H1 (cell line): ENCODE measurements at regions not wholly inside any gene's neighbourhood (a gene's known extent, or its start where the extent isn't known, plus 50 kb on each side); places are given as distances from the start of the nearest gene placed in this dataset.
A peak's percentile ranks its signal among the peaks of the same experiment; 100 is the strongest.

ENCODE experiments used
- CTCF ChIA-PET: fragments of 300-600 bp; sonication (Branson Sonifier 250); formaldehyde crosslinking; loops from one replicate; lab custom pipeline; 2021; ENCODE audit not compliant: partially characterized antibody; lab: Charles Lee
- POLR2A ChIA-PET: fragments of 300-600 bp; sonication (Branson Sonifier 250); formaldehyde crosslinking; loops from one replicate; lab custom pipeline; 2021; ENCODE audit warnings: inconsistent platforms; ENCODE audit not compliant: partially characterized antibody; lab: Charles Lee
- DNase-seq, 2 experiments: peaks; one replicate each; pipeline versions ENCODE4 v3.0.0 to v3.0.0-alpha.2; 2010 to 2022; ENCODE audit warnings: low spot score in 2 of 2, low read depth in 1 of 2, mixed read lengths in 1 of 2
- FAIRE-seq: peaks from 2 replicates; lab custom pipeline; 2011; peaks lifted over from hg19 to GRCh38; lab: Jason Lieb, UNC
- H2AFZ ChIP-seq: 2 replicates; pipeline ENCODE4 v1.8.1; 2012; ENCODE audit warnings: low read length, inconsistent platforms
- H2AK5ac ChIP-seq: 2 replicates; pipeline ENCODE4 v1.6.1; 2013; ENCODE audit warnings: low read depth, low read length
- H2BK120ac ChIP-seq: replicated peaks from 2 replicates; pipeline ENCODE3; 2013; ENCODE audit warnings: low read depth, low read length, inconsistent platforms
- H2BK12ac ChIP-seq: 2 replicates; pipeline ENCODE4 v1.6.1; 2013; ENCODE audit warnings: low read depth, low read length
- H2BK15ac ChIP-seq: 2 replicates; pipeline ENCODE4 v1.6.1; 2013; ENCODE audit warnings: low read length
- H2BK20ac ChIP-seq: 2 replicates; pipeline ENCODE4 v1.6.1; 2013; ENCODE audit warnings: low read length
- H2BK5ac ChIP-seq: 2 replicates; pipeline ENCODE4 v1.6.1; 2013; ENCODE audit warnings: low read depth, low read length
- H3K14ac ChIP-seq: 2 replicates; pipeline ENCODE4 v1.6.1; 2013; ENCODE audit warnings: inconsistent platforms; ENCODE audit not compliant: insufficient read length
- H3K18ac ChIP-seq: 2 replicates; pipeline ENCODE4 v1.6.1; 2013; ENCODE audit warnings: low read length; ENCODE audit errors: extremely low read depth
- H3K23ac ChIP-seq: 2 replicates; pipeline ENCODE4 v1.6.1; 2013; ENCODE audit warnings: inconsistent platforms; ENCODE audit not compliant: insufficient read length
- H3K23me2 ChIP-seq: 2 replicates; pipeline ENCODE4 v1.6.1; 2013; ENCODE audit warnings: low read depth, low read length
- H3K27ac ChIP-seq: 2 replicates; pipeline ENCODE4 v1.6.1; 2011; ENCODE audit warnings: low read depth, low read length, inconsistent platforms
- H3K27me3 ChIP-seq, 4 experiments: replicated peaks in 1 of 4; 1 replicate in 1 of 4; 2 replicates in 3 of 4; pipeline versions ENCODE4 v1.6.1 to v1.8.1; 2011 to 2013; ENCODE audit warnings: low read length in 3 of 4, mild to moderate bottlenecking in 3 of 4, inconsistent platforms in 2 of 4, mixed read lengths in 2 of 4, moderate library complexity in 1 of 4; ENCODE audit not compliant: control insufficient read depth in 3 of 4, insufficient read depth in 3 of 4; ENCODE audit errors: extremely low read depth in 1 of 4
- H3K36me3 ChIP-seq, 4 experiments: 2 replicates each; pipeline versions ENCODE4 v1.6.1 to v1.8.1; 2011 to 2013; ENCODE audit warnings: mild to moderate bottlenecking in 4 of 4, low read length in 3 of 4, moderate library complexity in 2 of 4, control low read depth in 1 of 4, inconsistent platforms in 1 of 4; ENCODE audit not compliant: insufficient read depth in 4 of 4, control insufficient read depth in 2 of 4
- H3K4ac ChIP-seq: replicated peaks from 2 replicates; pipeline ENCODE3; 2013; ENCODE audit warnings: low read length, low read depth, mixed read lengths, inconsistent platforms; ENCODE audit not compliant: insufficient read length
- H3K4me1 ChIP-seq, 4 experiments: replicated peaks in 1 of 4; 1 replicate in 1 of 4; 2 replicates in 3 of 4; pipeline versions ENCODE4 v1.6.1 to v1.8.1; 2011 to 2013; ENCODE audit warnings: low read length in 3 of 4, inconsistent platforms in 2 of 4, mixed read lengths in 1 of 4; ENCODE audit not compliant: insufficient read depth in 4 of 4, control insufficient read depth in 3 of 4
- H3K4me2 ChIP-seq, 2 experiments: 2 replicates each; pipeline versions ENCODE4 v1.6.1 to v1.8.1; 2011 to 2013; ENCODE audit warnings: low read depth in 2 of 2, low read length in 2 of 2, control low read depth in 1 of 2, inconsistent platforms in 1 of 2, mild to moderate bottlenecking in 1 of 2; ENCODE audit not compliant: insufficient read depth in 1 of 2
- H3K4me3 ChIP-seq, 4 experiments: fragments of 200-600, 300-600 bp in 1 of 4; sonication (generic), shearing (Covaris generic), sonication (Bioruptor Twin) in 1 of 4; 2 replicates each; pipeline versions ENCODE4 v1.5.1 to v1.8.1; 2011 to 2016; ENCODE audit warnings: low read length in 4 of 4, low read depth in 3 of 4, control low read depth in 2 of 4, inconsistent platforms in 2 of 4, mild to moderate bottlenecking in 2 of 4, mixed read lengths in 1 of 4, moderate library complexity in 1 of 4; ENCODE audit not compliant: insufficient read depth in 2 of 4; ENCODE audit errors: extremely low read depth in 1 of 4
- H3K56ac ChIP-seq: replicated peaks from 2 replicates; pipeline ENCODE3; 2013; ENCODE audit warnings: low read depth, mild to moderate bottlenecking, mixed read lengths, low read length, inconsistent platforms; ENCODE audit not compliant: insufficient read length
- H3K79me1 ChIP-seq: 2 replicates; pipeline ENCODE4 v1.6.1; 2013; ENCODE audit warnings: low read depth, low read length, control low read depth
- H3K79me2 ChIP-seq, 2 experiments: 2 replicates each; pipeline versions ENCODE4 v1.6.1 to v1.8.1; 2012 to 2013; ENCODE audit warnings: low read length in 2 of 2, mild to moderate bottlenecking in 2 of 2, inconsistent platforms in 1 of 2; ENCODE audit not compliant: insufficient read depth in 2 of 2, control insufficient read depth in 1 of 2
- H3K9ac ChIP-seq, 4 experiments: replicated peaks in 1 of 4; 1 replicate in 1 of 4; 2 replicates in 3 of 4; pipeline versions ENCODE4 v1.6.1 to v1.8.1; 2011 to 2013; ENCODE audit warnings: low read depth in 3 of 4, low read length in 3 of 4, control low read depth in 2 of 4, mild to moderate bottlenecking in 2 of 4, moderate library complexity in 2 of 4, inconsistent platforms in 1 of 4; ENCODE audit errors: extremely low read depth in 1 of 4
- H3K9me3 ChIP-seq, 2 experiments: 2 replicates each; pipeline versions ENCODE4 v1.6.1 to v1.8.1; 2012 to 2013; ENCODE audit warnings: mild to moderate bottlenecking in 2 of 2, moderate library complexity in 2 of 2, control low read depth in 1 of 2, inconsistent platforms in 1 of 2, low read depth in 1 of 2, low read length in 1 of 2, mixed read lengths in 1 of 2; ENCODE audit not compliant: insufficient read depth in 2 of 2
- H4K20me1 ChIP-seq, 2 experiments: replicated peaks in 1 of 2; 2 replicates each; pipeline versions ENCODE3 to v1.8.1; 2011 to 2013; ENCODE audit warnings: inconsistent platforms in 2 of 2, low read length in 2 of 2, mild to moderate bottlenecking in 1 of 2; ENCODE audit not compliant: insufficient read depth in 2 of 2, control insufficient read depth in 1 of 2
- H4K5ac ChIP-seq: 2 replicates; pipeline ENCODE4 v1.6.1; 2013; ENCODE audit warnings: low read length, low read depth, mixed read lengths, inconsistent platforms; ENCODE audit not compliant: insufficient read length
- H4K8ac ChIP-seq: 2 replicates; pipeline ENCODE4 v1.8.0; 2013; ENCODE audit warnings: mild to moderate bottlenecking, moderate library complexity, low read length, inconsistent platforms; ENCODE audit not compliant: insufficient read depth; ENCODE audit errors: extremely low read depth
- H4K91ac ChIP-seq: replicated peaks from 2 replicates; pipeline ENCODE3; 2013; ENCODE audit warnings: low read length, mixed read lengths, inconsistent platforms; ENCODE audit not compliant: insufficient read length
- RFX5 ChIP-seq: IDR thresholded peaks from 2 replicates; pipeline ENCODE4 v1.6.1; 2011; ENCODE audit warnings: low read depth, low read length, improper control_type of control experiment, borderline replicate concordance
- RXRA ChIP-seq: IDR thresholded peaks from 2 replicates; pipeline ENCODE4 v1.6.1; 2011; ENCODE audit warnings: low read depth, mild to moderate bottlenecking, low read length, moderate library complexity; ENCODE audit not compliant: insufficient read depth
- WGBS, 2 experiments: shearing (Covaris generic) in 1 of 2; methylation state at CpG; one replicate each; pipeline versions ENCODE4 v1.1.6 to v1.1.7; 2013 to 2015; ENCODE audit warnings: low lambda C conversion rate in 2 of 2, mixed read lengths in 2 of 2, inconsistent platforms in 1 of 2, low coverage in 1 of 2, missing lambda C conversion rate in 1 of 2; ENCODE audit not compliant: insufficient replicate concordance in 2 of 2, insufficient coverage in 1 of 2, insufficient read length in 1 of 2; ENCODE audit errors: extremely low coverage in 1 of 2, missing lambda C conversion rate in 1 of 2; 5-methylcytosine and 5-hydroxymethylcytosine counted together

DNA sequence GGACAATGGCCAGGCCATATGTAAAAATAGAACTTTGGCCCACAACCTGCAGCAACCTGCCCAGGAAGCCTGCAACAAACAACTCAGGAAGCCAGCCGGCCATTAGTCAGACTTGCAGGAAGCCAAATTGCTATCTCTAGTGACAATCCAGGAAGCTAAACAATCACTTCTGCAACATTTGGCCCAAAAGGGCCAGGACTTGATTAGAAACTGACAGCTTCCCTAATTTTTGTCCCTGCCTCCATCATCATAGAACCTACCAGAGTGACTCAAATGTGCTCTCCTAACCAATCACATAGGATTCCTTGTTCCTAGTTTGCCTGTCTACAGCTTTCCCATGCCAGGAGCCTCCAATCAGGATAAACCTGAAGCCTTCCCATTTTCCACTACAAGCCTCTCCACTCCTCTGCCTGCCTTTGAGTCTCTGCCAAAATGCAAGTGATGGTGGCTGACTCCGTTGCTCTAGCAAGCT lies 639.3 kb downstream of the PTPRU start:
- Histone ChIP-seq H2BK15ac (no peak overlapping the region), H3K18ac (no peak overlapping the region), H2BK5ac (no peak overlapping the region), H3K79me2 (no peaks in the 10 kb centered on the region), H3K23me2 (no peaks in the 10 kb centered on the region), H4K91ac (no peak overlapping the region), H3K27me3 (no peaks in the 10 kb centered on the region), H3K4ac (no peak overlapping the region), H3K4me2 (no peak overlapping the region), H3K9me3 (peaks cover 0 to under 1% of the 10 kb centered on the region in 2 experiments; a peak in 1 of 4 replicates), H2AK5ac (no peak overlapping the region), H3K4me1 (peaks cover 2 to 5% (median 4%) of the 10 kb centered on the region in 4 experiments), H2BK120ac (no peak overlapping the region), H3K56ac (no peak overlapping the region), H2AFZ (peak overlapping the region; percentile 55; the same call in 1 of the 2 replicates), H3K27ac (no peak overlapping the region), H3K4me3 (no peak overlapping the region), H3K9ac (no peak overlapping the region), H4K20me1 (no peaks in the 10 kb centered on the region), H3K36me3 (no peaks in the 10 kb centered on the region), H3K23ac (no peak overlapping the region), H3K14ac (no peak overlapping the region), H2BK12ac (no peak overlapping the region), H4K5ac (no peak overlapping the region), H4K8ac (no peak overlapping the region), H2BK20ac (no peak overlapping the region), H3K79me1 (no peaks in the 10 kb centered on the region)
- 89% methylated on average over 2 of the region's 2 CpGs; no CpG with 5 or more reads in 1 of the 2 experiments for WGBS, 2 experiments
- CTCF ChIA-PET = interaction anchor here (1.1 to 1.6 kb wide), 3 partner anchors 25 to 229 kb away, joined by 3 to 5 read pairs (median 3); no protein-coding TSS in a partner anchor
- TF ChIP-seq RFX5 (peak; percentile 62; the same call in 1 of the 2 replicates), RXRA (no peak)
- DNase-seq (no peak), FAIRE-seq (no peak)
- POLR2A ChIA-PET = no interaction called here
